Common myeloid progenitor, CD34-positive (primary cell): ENCODE measurements at regions not wholly inside any gene's neighbourhood (a gene's known extent, or its start where the extent isn't known, plus 50 kb on each side); places are given as distances from the start of the nearest gene placed in this dataset.
A peak's percentile ranks its signal among the peaks of the same experiment; 100 is the strongest.

Experiments
- CTCF ChIA-PET: fragments of 350-600 bp; sonication (Branson Sonifier 250); formaldehyde crosslinking; loops from one replicate; lab custom pipeline; 2021; ENCODE audit warnings: antibody characterized with exemption; lab: Charles Lee
- POLR2A ChIA-PET: fragments of 350-600 bp; sonication (Branson Sonifier 250); formaldehyde crosslinking; loops from one replicate; lab custom pipeline; 2021; ENCODE audit warnings: antibody characterized with exemption; lab: Charles Lee
- DNase-seq, 3 donors: peaks; one replicate each; pipeline versions ENCODE4 v3.0.0 to v3.0.0-alpha.2; 2013
- H3K27ac ChIP-seq, 2 experiments: 1 replicate in 1 of 2; 2 replicates in 1 of 2; pipeline ENCODE4 v1.7.0; 2013; ENCODE audit warnings: inconsistent platforms in 2 of 2, low read length in 2 of 2, mild to moderate bottlenecking in 2 of 2, low read depth in 1 of 2, moderate library complexity in 1 of 2; ENCODE audit not compliant: severe bottlenecking in 2 of 2, insufficient read depth in 1 of 2, poor library complexity in 1 of 2
- H3K27me3 ChIP-seq, 5 experiments: replicated peaks in 2 of 5; 1 replicate in 3 of 5; 2 replicates in 2 of 5; pipeline versions ENCODE4 v1.6.1 to v1.7.0; 2013; ENCODE audit warnings: low read length in 4 of 5, mild to moderate bottlenecking in 2 of 5, moderate library complexity in 2 of 5, inconsistent platforms in 1 of 5; ENCODE audit not compliant: insufficient read depth in 5 of 5, control insufficient read depth in 4 of 5
- H3K36me3 ChIP-seq, 4 experiments: 1 replicate in 2 of 4; 2 replicates in 2 of 4; pipeline versions ENCODE4 v1.6.1 to v1.7.0; 2013; ENCODE audit warnings: low read length in 3 of 4, control low read depth in 1 of 4, mild to moderate bottlenecking in 1 of 4; ENCODE audit not compliant: control insufficient read depth in 4 of 4, insufficient read depth in 4 of 4
- H3K4me1 ChIP-seq, 4 experiments: 1 replicate in 3 of 4; 2 replicates in 1 of 4; pipeline versions ENCODE4 v1.6.1 to v1.7.1; 2013; ENCODE audit warnings: low read length in 3 of 4, mild to moderate bottlenecking in 3 of 4, control low read depth in 1 of 4, inconsistent platforms in 1 of 4, moderate library complexity in 1 of 4; ENCODE audit not compliant: control insufficient read depth in 4 of 4, insufficient read depth in 4 of 4; ENCODE audit errors: control extremely low read depth in 1 of 4
- H3K4me3 ChIP-seq, 7 experiments: 1 replicate in 4 of 7; 2 replicates in 3 of 7; pipeline versions ENCODE4 v1.5.1 to v1.7.0; 2013; ENCODE audit warnings: mild to moderate bottlenecking in 7 of 7, low read length in 6 of 7, moderate library complexity in 6 of 7, inconsistent platforms in 2 of 7, low read depth in 2 of 7, control low read depth in 1 of 7; ENCODE audit not compliant: insufficient read depth in 4 of 7, control insufficient read depth in 1 of 7; ENCODE audit errors: extremely low read depth in 1 of 7
- H3K9me3 ChIP-seq, 5 experiments: 1 replicate in 4 of 5; 2 replicates in 1 of 5; pipeline versions ENCODE4 v1.6.1 to v1.7.1; 2013; ENCODE audit warnings: low read length in 4 of 5, mild to moderate bottlenecking in 2 of 5, inconsistent platforms in 1 of 5, low read depth in 1 of 5, moderate library complexity in 1 of 5; ENCODE audit not compliant: control insufficient read depth in 4 of 5, insufficient read depth in 2 of 5; ENCODE audit errors: control extremely low read depth in 1 of 5
- WGBS: methylation state at CpG from one replicate; pipeline ENCODE4 v1.1.5; 2013; ENCODE audit not compliant: insufficient coverage; 5-methylcytosine and 5-hydroxymethylcytosine counted together

DNA sequence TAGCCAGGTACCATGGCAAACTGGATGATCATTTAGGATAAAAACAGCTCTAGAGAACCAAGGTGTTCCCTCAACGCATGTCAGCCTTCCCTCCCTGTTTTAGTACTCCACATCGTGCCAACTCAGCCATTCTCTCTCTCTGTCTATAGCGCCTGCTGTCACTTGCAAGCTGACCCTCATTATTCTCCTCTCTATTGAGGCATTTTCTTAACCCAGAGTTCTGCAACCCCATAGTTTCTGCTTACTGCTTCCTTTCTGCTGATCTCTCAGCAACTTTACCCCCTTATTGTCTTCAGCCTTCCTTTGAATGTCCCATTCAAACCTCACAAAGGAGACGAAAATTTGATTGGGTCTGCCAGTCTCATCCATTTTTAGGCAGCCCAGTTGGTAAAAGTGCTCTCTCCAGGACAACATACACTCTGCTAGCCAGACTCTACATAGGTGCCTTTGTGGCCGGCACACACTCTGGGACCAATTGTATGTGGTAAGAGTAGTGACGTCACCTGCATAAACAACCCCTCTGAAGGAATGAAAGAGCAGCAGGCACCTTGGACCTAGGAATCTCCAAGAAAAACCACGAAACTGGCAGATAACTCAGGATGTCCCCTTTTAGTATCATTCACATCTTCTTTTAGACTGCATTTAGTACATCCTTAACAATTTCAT, 367.2 kb upstream of the KCNH7 start:
- no peaks in the 10 kb centered on the region for H3K9me3 ChIP-seq
- H3K4me3 ChIP-seq, result no peak overlapping the region
- ChIA-PET POLR2A (no interaction called here), CTCF (no interaction called here)
- 95% methylated on average over 4 of the region's 7 CpGs for WGBS
- no peaks in the 10 kb centered on the region for H3K36me3 ChIP-seq
- H3K27me3 ChIP-seq, result no peaks in the 10 kb centered on the region
- H3K27ac ChIP-seq, result no peak overlapping the region
- DNase-seq, result no peak
- H3K4me1 ChIP-seq, result no peaks in the 10 kb centered on the region

DNA sequence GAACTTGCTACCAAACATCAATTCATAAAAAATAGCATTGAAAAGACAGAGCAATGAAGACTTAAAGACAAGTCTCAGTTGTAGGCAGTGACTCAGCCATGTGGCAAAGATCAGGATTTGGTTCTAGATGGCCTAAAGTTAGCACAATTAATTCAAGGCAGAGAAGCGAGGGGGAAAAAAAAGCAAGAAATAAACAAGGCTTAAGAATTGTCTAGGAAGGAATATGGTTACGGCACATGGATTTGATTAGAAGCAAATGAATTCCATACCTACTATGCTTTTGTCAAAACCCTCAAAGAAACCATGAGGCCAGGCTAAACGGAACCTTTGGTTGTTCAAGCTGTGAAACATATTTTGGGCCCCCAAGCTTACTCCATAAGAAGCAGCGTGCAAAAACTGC, 362.2 kb upstream of the KCNH7 start:
- Histone ChIP-seq H3K9me3 (peaks cover 0 to 2% (median 0%) of the 10 kb centered on the region in 5 experiments), H3K4me3 (no peak overlapping the region), H3K27ac (no peak overlapping the region), H3K4me1 (no peaks in the 10 kb centered on the region), H3K36me3 (no peaks in the 10 kb centered on the region), H3K27me3 (no peaks in the 10 kb centered on the region)
- DNase-seq, result no peak
- POLR2A ChIA-PET, result no interaction called here
- 100% methylated on average over 1 of the region's 4 CpGs for whole genome bisulfite sequencing
- CTCF ChIA-PET, result interaction anchor here (0.8 kb wide), 1 partner anchor 1278 kb away, joined by 3 read pairs; no protein-coding TSS in a partner anchor

DNA sequence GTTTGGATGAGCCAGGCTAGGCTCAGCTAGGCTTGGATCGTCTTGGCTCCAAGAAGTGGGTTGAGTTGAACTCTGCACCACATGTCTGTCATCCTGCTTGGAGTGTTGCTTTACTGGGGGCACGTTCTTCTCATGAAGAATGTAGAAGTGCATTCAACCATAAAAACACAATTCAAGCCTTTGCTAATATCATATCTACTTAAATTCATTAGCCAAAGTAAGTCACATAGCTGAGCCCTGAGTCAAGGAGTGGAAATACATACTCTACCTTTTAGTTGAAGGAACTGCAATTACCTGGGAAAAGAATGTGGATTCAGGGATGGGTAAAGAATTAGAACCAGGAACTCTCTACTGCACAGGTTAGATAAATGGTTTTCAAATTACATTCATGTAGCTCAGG, 360.4 kb upstream of the KCNH7 start:
- Histone ChIP-seq H3K27me3 (no peaks in the 10 kb centered on the region), H3K4me1 (no peaks in the 10 kb centered on the region), H3K4me3 (no peak overlapping the region), H3K27ac (no peak overlapping the region), H3K36me3 (no peaks in the 10 kb centered on the region), H3K9me3 (peaks cover 0 to 2% (median 0%) of the 10 kb centered on the region in 5 experiments)
- WGBS, result 95% methylated on average over 2 of the region's 2 CpGs
- ChIA-PET CTCF (interaction anchor here (1.0 kb wide), 1 partner anchor 10 kb away, joined by 3 read pairs; no protein-coding TSS in a partner anchor), POLR2A (no interaction called here)
- DNase-seq, result no peak

DNA sequence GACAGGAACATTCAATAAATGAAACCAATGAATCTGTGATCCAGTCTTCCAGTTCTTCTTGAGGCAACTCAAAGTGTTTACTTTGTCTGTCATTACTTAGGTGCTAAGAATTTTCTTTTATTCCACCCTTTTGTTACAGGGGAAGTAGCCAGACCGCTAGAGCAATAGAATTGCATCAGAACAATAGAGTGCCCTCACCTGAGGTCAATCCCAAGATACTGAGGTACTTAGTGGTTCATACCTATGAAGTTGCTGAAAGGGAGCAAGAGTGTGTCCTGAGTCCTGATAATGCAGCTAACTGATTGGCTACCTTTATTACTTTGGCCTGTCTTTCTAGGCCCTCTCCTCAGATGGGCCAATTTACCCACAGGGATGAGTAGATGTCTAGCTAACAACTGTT, 359.4 kb upstream of the KCNH7 start:
- ChIA-PET POLR2A (no interaction called here), CTCF (interaction anchor here (1.0 kb wide), 1 partner anchor 14 kb away, joined by 4 read pairs; no protein-coding TSS in a partner anchor)
- 100% methylated on average over 1 of the region's 1 CpG for WGBS
- Histone ChIP-seq H3K9me3 (peaks cover 0 to 2% (median 0%) of the 10 kb centered on the region in 5 experiments), H3K36me3 (no peaks in the 10 kb centered on the region), H3K4me1 (no peaks in the 10 kb centered on the region), H3K27ac (no peak overlapping the region), H3K4me3 (no peak overlapping the region), H3K27me3 (no peaks in the 10 kb centered on the region)
- DNase-seq, result no peak

GRCh38 chr2:163191372-163191771, 352.8 kb upstream of the KCNH7 start:
- Histone ChIP-seq H3K27ac (no peak overlapping the region), H3K27me3 (no peaks in the 10 kb centered on the region), H3K36me3 (no peaks in the 10 kb centered on the region), H3K4me1 (no peaks in the 10 kb centered on the region), H3K9me3 (peaks cover 0 to under 1% (median 0%) of the 10 kb centered on the region in 5 experiments), H3K4me3 (no peak overlapping the region)
- ChIA-PET CTCF (interaction anchor here (1.1 to 1.4 kb wide), 3 partner anchors 8 to 1347 kb away, joined by 3 to 4 read pairs (median 4); no protein-coding TSS in a partner anchor), POLR2A (no interaction called here)
- peak; percentile 29 to 56 (median 56) for DNase-seq

GRCh38 chr2:163187995-163188655, 349.6 kb upstream of the KCNH7 start:
- no peaks in the 10 kb centered on the region for H3K36me3 ChIP-seq
- H3K9me3 ChIP-seq, result no peaks in the 10 kb centered on the region
- no peak for DNase-seq
- no peaks in the 10 kb centered on the region for H3K27me3 ChIP-seq
- H3K27ac ChIP-seq, result no peak overlapping the region
- no peak overlapping the region for H3K4me3 ChIP-seq
- ChIA-PET POLR2A (no interaction called here), CTCF (interaction anchor here (1.3 kb wide), 1 partner anchor 35 kb away, joined by 3 read pairs; no protein-coding TSS in a partner anchor)
- WGBS, result 95% methylated on average over 3 of the region's 7 CpGs
- no peaks in the 10 kb centered on the region for H3K4me1 ChIP-seq

- H3K27me3 ChIP-seq, result no peaks in the 10 kb centered on the region
- no peaks in the 10 kb centered on the region for H3K9me3 ChIP-seq
- ChIA-PET POLR2A (interaction anchor here (0.7 kb wide), 1 partner anchor 105 kb away, joined by 3 read pairs; no protein-coding TSS in a partner anchor), CTCF (interaction anchor here (0.8 to 1.2 kb wide), 2 partner anchors 1293 to 1351 kb away, joined by 3 read pairs; no protein-coding TSS in a partner anchor)
- H3K4me1 ChIP-seq, result no peaks in the 10 kb centered on the region
- DNase-seq, result no peak
- H3K27ac ChIP-seq, result no peak overlapping the region
- no peaks in the 10 kb centered on the region for H3K36me3 ChIP-seq
- no peak overlapping the region for H3K4me3 ChIP-seq
- WGBS, result 100% methylated on average over 1 of the region's 2 CpGs
Measured at GRCh38 chr2:163187119-163187518, 348.6 kb upstream of the KCNH7 start.
